Suprapubic skin (tissue), 4 donors: ENCODE measurements at regions not wholly inside any gene's neighbourhood (a gene's known extent, or its start where the extent isn't known, plus 50 kb on each side); places are given as distances from the start of the nearest gene placed in this dataset.
"Not testable (repeated sequence)": the region's sequence is repeated elsewhere in the genome, so short reads cannot be mapped to it uniquely, and the experiment has no call there.

ENCODE experiments used
- DNase-seq, 2 donors: peaks; one replicate each; pipeline ENCODE4 v3.0.0-alpha.2; 2019; ENCODE audit warnings: low spot score in 2 of 2
- H3K27ac ChIP-seq: fragments of 200-600 bp; sonication (generic); one replicate; pipeline ENCODE4 v1.5.1; 2019
- H3K27me3 ChIP-seq: fragments of 200-600 bp; sonication (generic); one replicate; pipeline ENCODE4 v1.5.1; 2019
- H3K36me3 ChIP-seq: fragments of 200-600 bp; sonication (generic); one replicate; pipeline ENCODE4 v1.5.1; 2019
- H3K4me1 ChIP-seq: fragments of 200-600 bp; sonication (generic); one replicate; pipeline ENCODE4 v1.5.1; 2019
- H3K4me3 ChIP-seq: fragments of 200-600 bp; sonication (generic); one replicate; pipeline ENCODE4 v1.5.1; 2019; ENCODE audit warnings: mild to moderate bottlenecking
- H3K9me3 ChIP-seq: fragments of 200-600 bp; sonication (generic); one replicate; pipeline ENCODE4 v1.5.1; 2019
- CTCF ChIP-seq, 2 donors: fragments of 200-600 bp in 1 of 2; fragments of 450-650 bp in 1 of 2; sonication (generic) in 1 of 2; IDR thresholded peaks; one replicate each; pipeline ENCODE4 v1.5.1; 2016 to 2019; ENCODE audit warnings: antibody characterized with exemption in 2 of 2, mild to moderate bottlenecking in 1 of 2, moderate library complexity in 1 of 2
- EP300 ChIP-seq: sonication (generic); formaldehyde crosslinking; IDR thresholded peaks from one replicate; pipeline ENCODE4 v1.6.1; 2017; ENCODE audit warnings: antibody characterized with exemption
- POLR2A ChIP-seq, 2 donors: fragments of 450-650 bp; IDR thresholded peaks; one replicate each; pipeline ENCODE4 v1.6.1; 2017; ENCODE audit warnings: antibody characterized with exemption in 2 of 2, mild to moderate bottlenecking in 2 of 2, moderate library complexity in 2 of 2
- POLR2AphosphoS5 ChIP-seq, 3 donors: sonication (generic); formaldehyde crosslinking; IDR thresholded peaks; one replicate each; pipeline ENCODE4 v1.6.1; 2017; ENCODE audit warnings: antibody characterized with exemption in 3 of 3
- WGBS: methylation state at CpG from one replicate; pipeline ENCODE4 v1.1.5; 2018; 5-methylcytosine and 5-hydroxymethylcytosine counted together

DNA sequence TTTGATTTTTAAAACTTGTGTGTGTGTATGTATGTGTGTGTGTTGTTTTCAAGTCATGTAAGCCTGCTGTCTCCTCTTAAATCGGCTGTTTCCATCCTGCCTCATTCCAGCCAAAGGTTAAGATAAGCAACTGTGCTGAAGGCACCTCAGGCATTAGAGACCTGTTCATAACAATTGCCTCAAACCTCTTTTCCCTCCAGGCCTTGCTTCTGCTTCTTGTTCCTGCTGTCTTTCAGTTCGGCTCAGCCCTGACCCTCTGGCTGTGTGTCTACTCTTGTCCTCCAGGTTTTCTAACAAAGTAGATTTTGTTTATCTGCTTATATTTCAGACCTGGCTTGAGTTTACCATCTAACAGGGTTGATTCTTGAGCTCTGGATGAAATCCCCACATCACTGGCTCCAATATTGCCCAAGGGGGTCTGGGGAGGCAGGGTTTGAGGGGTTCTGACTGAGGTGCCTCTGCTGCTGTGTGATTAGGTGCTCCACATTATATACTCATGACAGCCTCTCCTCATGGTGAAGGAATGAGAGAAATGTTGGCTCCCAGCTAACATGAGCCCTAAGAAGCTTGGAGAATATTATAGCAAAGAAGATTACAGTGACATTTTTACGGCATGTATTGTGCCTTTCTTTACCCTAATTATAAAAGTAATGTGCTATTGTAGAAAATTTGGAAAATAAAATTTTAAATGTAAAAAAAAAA is 229.7 kb upstream of the PIK3R1 start:
- no peak for DNase-seq
- TF ChIP-seq POLR2AphosphoS5 (IDR thresholded peaks at IDR 0.05) (no peak), POLR2A (IDR thresholded peaks at IDR 0.05) (no peak), CTCF (IDR thresholded peaks at IDR 0.05) (no peak), EP300 (no peak)
- 89% methylated on average over 3 of the region's 3 CpGs for WGBS
- H3K36me3 ChIP-seq: no peaks in the 10 kb centered on the region
- H3K9me3 ChIP-seq: no peaks in the 10 kb centered on the region
- no peak overlapping the region for H3K27ac ChIP-seq
- H3K4me1 ChIP-seq: peaks cover 5% of the 10 kb centered on the region
- no peaks in the 10 kb centered on the region for H3K27me3 ChIP-seq
- no peak overlapping the region for H3K4me3 ChIP-seq

GRCh38 chr5:67984546-67984945 is 231.0 kb upstream of the PIK3R1 start:
- WGBS: 94% methylated on average over 2 of the region's 2 CpGs
- H3K4me3 ChIP-seq: no peak overlapping the region
- H3K4me1 ChIP-seq: peaks cover 5% of the 10 kb centered on the region
- no peak for TF ChIP-seq POLR2A (IDR thresholded peaks at IDR 0.05)
- no peak for TF ChIP-seq CTCF (IDR thresholded peaks at IDR 0.05)
- no peak for TF ChIP-seq EP300
- no peak for TF ChIP-seq POLR2AphosphoS5 (IDR thresholded peaks at IDR 0.05)
- H3K27ac ChIP-seq: no peak overlapping the region
- no peaks in the 10 kb centered on the region for H3K9me3 ChIP-seq
- H3K36me3 ChIP-seq: no peaks in the 10 kb centered on the region
- no peak for DNase-seq
- no peaks in the 10 kb centered on the region for H3K27me3 ChIP-seq

DNA sequence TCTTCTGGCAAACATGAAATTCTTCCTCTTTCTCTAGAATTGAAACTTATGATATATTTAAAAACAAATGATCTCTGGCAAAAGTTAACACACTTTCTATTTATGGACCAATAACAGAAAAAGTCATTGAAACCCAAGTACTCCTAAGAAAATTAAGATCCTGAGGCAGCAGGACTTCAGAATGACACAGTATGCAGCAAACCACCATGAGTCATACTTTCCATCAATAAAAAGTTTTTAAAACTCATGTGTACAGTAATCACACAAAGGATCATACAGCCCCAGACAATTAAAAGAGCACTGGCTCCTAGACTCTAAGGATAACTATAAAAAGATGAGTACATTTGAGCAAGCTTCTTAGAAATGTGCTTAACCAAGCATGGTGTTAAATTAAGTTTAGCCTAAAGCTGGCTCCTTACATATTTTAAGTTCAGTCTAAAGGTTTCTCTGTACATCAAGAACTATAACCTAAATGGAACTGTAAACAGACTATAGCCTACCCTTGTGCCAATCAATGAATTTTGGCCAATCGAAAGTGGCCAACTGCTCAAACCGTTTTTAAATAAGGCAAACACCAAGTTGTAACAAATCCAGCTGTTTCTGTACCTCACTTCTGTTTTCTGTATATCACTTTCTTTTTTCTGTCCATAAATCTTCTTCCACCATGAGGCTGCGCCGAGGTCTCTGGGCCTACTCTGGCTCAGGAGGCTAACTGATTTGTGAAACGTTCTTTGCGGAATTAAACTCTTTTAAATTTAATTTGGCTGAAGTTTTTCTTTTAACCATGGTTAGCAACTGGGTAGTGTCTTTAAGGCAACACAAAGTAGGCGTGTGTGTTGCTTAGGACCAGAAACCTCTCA is 232.1 kb upstream of the PIK3R1 start:
- H3K9me3 ChIP-seq: no peaks in the 10 kb centered on the region
- H3K27ac ChIP-seq: no peak overlapping the region
- H3K4me3 ChIP-seq: no peak overlapping the region
- no peak for TF ChIP-seq EP300
- no peak for TF ChIP-seq CTCF (IDR thresholded peaks at IDR 0.05)
- TF ChIP-seq POLR2A (IDR thresholded peaks at IDR 0.05): no peak
- TF ChIP-seq POLR2AphosphoS5 (IDR thresholded peaks at IDR 0.05): no peak
- H3K36me3 ChIP-seq: no peaks in the 10 kb centered on the region
- DNase-seq: no peak
- peaks cover 5% of the 10 kb centered on the region for H3K4me1 ChIP-seq
- H3K27me3 ChIP-seq: no peaks in the 10 kb centered on the region
- WGBS: 89% methylated on average over 7 of the region's 7 CpGs

DNA sequence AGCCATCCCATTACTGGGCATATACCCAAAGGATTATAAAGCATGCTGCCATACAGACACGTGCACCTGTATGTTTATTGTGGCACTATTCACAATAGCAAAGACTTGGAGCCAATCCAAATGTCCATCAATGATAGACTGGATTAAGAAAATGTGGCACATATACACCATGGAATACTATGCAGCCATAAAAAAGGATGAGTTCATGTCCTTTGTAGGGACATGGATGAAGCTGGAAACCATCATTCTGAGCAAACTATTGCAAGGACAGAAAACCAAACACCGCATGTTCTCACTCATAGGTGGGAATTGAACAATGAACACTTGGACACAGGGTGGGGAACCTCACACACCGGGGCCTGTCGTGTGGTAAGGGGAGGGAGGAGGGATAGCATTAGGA is 233.4 kb upstream of the PIK3R1 start:
- not testable (repeated sequence) for H3K4me3 ChIP-seq, H3K27ac ChIP-seq, H3K27me3 ChIP-seq, H3K9me3 ChIP-seq, DNase-seq, H3K36me3 ChIP-seq
- peaks cover 13% of the 10 kb centered on the region for H3K4me1 ChIP-seq
- WGBS: 92% methylated on average over 4 of the region's 4 CpGs

- H3K36me3 ChIP-seq: no peaks in the 10 kb centered on the region
- no peaks in the 10 kb centered on the region for H3K9me3 ChIP-seq
- TF ChIP-seq EP300 (no peak), POLR2AphosphoS5 (IDR thresholded peaks at IDR 0.05) (no peak), CTCF (IDR thresholded peaks at IDR 0.05) (no peak), POLR2A (IDR thresholded peaks at IDR 0.05) (no peak)
- H3K4me3 ChIP-seq: no peak overlapping the region
- no peak overlapping the region for H3K27ac ChIP-seq
- WGBS: 78% methylated on average over 2 of the region's 2 CpGs
- H3K27me3 ChIP-seq: no peaks in the 10 kb centered on the region
- H3K4me1 ChIP-seq: peaks cover 19% of the 10 kb centered on the region
- no peak for DNase-seq
Measured at GRCh38 chr5:67978171-67978570, 237.4 kb upstream of the PIK3R1 start.
